CD14-positive monocyte (primary cell): ENCODE measurements at regions not wholly inside any gene's neighbourhood (a gene's known extent, or its start where the extent isn't known, plus 50 kb on each side); places are given as distances from the start of the nearest gene placed in this dataset.

ENCODE experiments used
- DNase-seq, 3 donors: peaks; one replicate each; pipeline ENCODE4 v3.0.0-alpha.2; 2011 to 2022
- H2AFZ ChIP-seq: 2 replicates; pipeline ENCODE4 v1.6.0; 2012; ENCODE audit warnings: mild to moderate bottlenecking, low read depth, low read length, inconsistent platforms; ENCODE audit not compliant: insufficient read depth, poor library complexity, severe bottlenecking
- H3K27ac ChIP-seq, 2 donors: 1 replicate in 1 of 2; 2 replicates in 1 of 2; pipeline ENCODE4 v1.5.1; 2012 to 2013; ENCODE audit warnings: low read length in 2 of 2, control low read depth in 1 of 2, inconsistent platforms in 1 of 2, low read depth in 1 of 2, mild to moderate bottlenecking in 1 of 2
- H3K27me3 ChIP-seq, 2 donors: one replicate each; pipeline versions ENCODE4 v1.6.0 to v1.6.1; 2011 to 2013; ENCODE audit warnings: low read length in 2 of 2; ENCODE audit not compliant: control insufficient read depth in 2 of 2, insufficient read depth in 2 of 2
- H3K36me3 ChIP-seq, 2 donors: replicated peaks in 1 of 2; 1 replicate in 1 of 2; 2 replicates in 1 of 2; pipeline versions ENCODE4 v1.5.1 to v1.6.1; 2012 to 2013; ENCODE audit warnings: low read length in 2 of 2, control low read depth in 1 of 2, inconsistent platforms in 1 of 2, mild to moderate bottlenecking in 1 of 2; ENCODE audit not compliant: insufficient read depth in 2 of 2, control insufficient read depth in 1 of 2
- H3K4me1 ChIP-seq, 2 donors: 1 replicate in 1 of 2; 2 replicates in 1 of 2; pipeline versions ENCODE4 v1.5.1 to v1.6.1; 2012 to 2013; ENCODE audit warnings: low read length in 2 of 2, control low read depth in 1 of 2, inconsistent platforms in 1 of 2, mild to moderate bottlenecking in 1 of 2, moderate library complexity in 1 of 2; ENCODE audit not compliant: insufficient read depth in 2 of 2, control insufficient read depth in 1 of 2
- H3K4me2 ChIP-seq: replicated peaks from 2 replicates; pipeline ENCODE3; 2012; ENCODE audit warnings: low read length, moderate library complexity, mild to moderate bottlenecking; ENCODE audit not compliant: poor library complexity, severe bottlenecking; ENCODE audit errors: extremely low read depth
- H3K4me3 ChIP-seq, 3 experiments: fragments of 200-600 bp in 1 of 3; sonication (generic) in 1 of 3; replicated peaks in 1 of 3; 1 replicate in 2 of 3; 2 replicates in 1 of 3; pipeline ENCODE4 v1.5.1; 2011 to 2013; ENCODE audit warnings: low read length in 3 of 3, mild to moderate bottlenecking in 3 of 3, control low read depth in 2 of 3, low read depth in 2 of 3, inconsistent platforms in 1 of 3, moderate library complexity in 1 of 3
- H3K79me2 ChIP-seq: 2 replicates; pipeline ENCODE4 v1.6.0; 2012; ENCODE audit warnings: mild to moderate bottlenecking, control low read depth, inconsistent platforms, low read length, moderate library complexity; ENCODE audit not compliant: insufficient read depth
- H3K9ac ChIP-seq: 2 replicates; pipeline ENCODE4 v1.6.0; 2017; ENCODE audit warnings: low read length, mild to moderate bottlenecking; ENCODE audit not compliant: insufficient read depth, poor library complexity, severe bottlenecking
- H3K9me3 ChIP-seq, 2 donors: replicated peaks in 1 of 2; 1 replicate in 1 of 2; 2 replicates in 1 of 2; pipeline versions ENCODE4 v1.5.1 to v1.6.1; 2012 to 2013; ENCODE audit warnings: low read length in 2 of 2, control low read depth in 1 of 2; ENCODE audit not compliant: control insufficient read depth in 1 of 2, insufficient read depth in 1 of 2
- H4K20me1 ChIP-seq: 2 replicates; pipeline ENCODE4 v1.6.0; 2012; ENCODE audit warnings: mild to moderate bottlenecking, low read length, control low read depth, moderate library complexity; ENCODE audit not compliant: insufficient read depth
- H3K27ac Mint-ChIP-seq, 7 donors: one replicate each; pipeline ENCODE4 v1.8.0; 2020; ENCODE audit warnings: mild to moderate bottlenecking in 7 of 7, mixed read lengths in 7 of 7, moderate library complexity in 6 of 7, inconsistent platforms in 2 of 7
- H3K27me3 Mint-ChIP-seq, 3 donors: one replicate each; pipeline ENCODE4 v1.8.0; 2021 to 2022; ENCODE audit warnings: low read depth in 3 of 3, mild to moderate bottlenecking in 3 of 3, mixed read lengths in 3 of 3, moderate library complexity in 3 of 3, inconsistent platforms in 1 of 3
- H3K36me3 Mint-ChIP-seq, 2 donors: one replicate each; pipeline ENCODE4 v1.8.0; 2020; ENCODE audit warnings: mixed read lengths in 2 of 2, inconsistent platforms in 1 of 2, mild to moderate bottlenecking in 1 of 2
- H3K4me1 Mint-ChIP-seq: one replicate; pipeline ENCODE4 v1.8.0; 2020; ENCODE audit warnings: mild to moderate bottlenecking, mixed read lengths
- H3K4me3 Mint-ChIP-seq, 2 donors: one replicate each; pipeline ENCODE4 v1.8.0; 2020; ENCODE audit warnings: mild to moderate bottlenecking in 2 of 2, mixed read lengths in 2 of 2, moderate library complexity in 1 of 2
- H3K9me3 Mint-ChIP-seq, 7 donors: one replicate each; pipeline ENCODE4 v1.8.0; 2020 to 2022; ENCODE audit warnings: mixed read lengths in 7 of 7, mild to moderate bottlenecking in 6 of 7, moderate library complexity in 6 of 7, inconsistent platforms in 2 of 7
- CTCF ChIP-seq: fragments of 200-600 bp; IDR thresholded peaks from one replicate; pipeline ENCODE4 v1.8.0; 2022; ENCODE audit warnings: antibody characterized with exemption, mild to moderate bottlenecking
- WGBS: methylation state at CpG from one replicate; pipeline ENCODE4 v1.1.5; 2013; ENCODE audit warnings: missing lambda C conversion rate; ENCODE audit not compliant: insufficient coverage; 5-methylcytosine and 5-hydroxymethylcytosine counted together
- intact Hi-C, 2 donors: fragments of 100-400 bp; cut with micrococcal nuclease; formaldehyde crosslinking; loops; one replicate each; pipeline versions ENCODE4 v1.15.0 to v1.15.1; 2023

GRCh38 chr2:177342736-177343135 lies 49.8 kb upstream of the AGPS start:
- TF ChIP-seq CTCF, result no peak
- DNase-seq, result no peak
- peaks cover 5 to 6% of the 10 kb centered on the region in 2 donors for H3K4me1 ChIP-seq
- peaks cover 0 to 1% (median 0%) of the 10 kb centered on the region in 3 donors for H3K27me3 Mint-ChIP-seq
- WGBS, result 100% methylated on average over 4 of the region's 4 CpGs
- no peaks in the 10 kb centered on the region for H3K9me3 ChIP-seq
- H3K4me3 ChIP-seq, result no peak overlapping the region
- no peaks in the 10 kb centered on the region for H3K27me3 ChIP-seq
- no peak overlapping the region for H2AFZ ChIP-seq
- H3K9ac ChIP-seq, result no peak overlapping the region
- H3K9me3 Mint-ChIP-seq, result no peaks in the 10 kb centered on the region
- H3K4me3 Mint-ChIP-seq, result no peak overlapping the region
- intact Hi-C loops, result no loop called here
- no peaks in the 10 kb centered on the region for H3K79me2 ChIP-seq
- peaks cover 0 to 6% of the 10 kb centered on the region in 2 donors for H3K36me3 ChIP-seq
- peaks cover 0 to 12% of the 10 kb centered on the region in 2 donors for H3K36me3 Mint-ChIP-seq
- H4K20me1 ChIP-seq, result no peaks in the 10 kb centered on the region
- no peak overlapping the region for H3K27ac Mint-ChIP-seq
- peaks cover 7% of the 10 kb centered on the region for H3K4me1 Mint-ChIP-seq
- H3K4me2 ChIP-seq, result no peak overlapping the region
- no peak overlapping the region for H3K27ac ChIP-seq
